Nephron (organoid): ENCODE measurements at regions not wholly inside any gene's neighbourhood (a gene's known extent, or its start where the extent isn't known, plus 50 kb on each side); places are given as distances from the start of the nearest gene placed in this dataset.

ENCODE experiments used
- H3K27ac Mint-ChIP-seq, 3 experiments: 2 replicates each; pipeline ENCODE4 v1.8.0; 2020; ENCODE audit warnings: mixed read lengths in 3 of 3, mild to moderate bottlenecking in 2 of 3, moderate library complexity in 1 of 3
- H3K27me3 Mint-ChIP-seq: 2 replicates; pipeline ENCODE4 v1.8.0; 2021; ENCODE audit warnings: low read depth, mild to moderate bottlenecking, moderate library complexity, mixed read lengths
- H3K36me3 Mint-ChIP-seq: 2 replicates; pipeline ENCODE4 v1.8.0; 2020; ENCODE audit warnings: low read depth, mixed read lengths
- H3K4me1 Mint-ChIP-seq: 2 replicates; pipeline ENCODE4 v1.8.0; 2020; ENCODE audit warnings: mixed read lengths
- H3K4me3 Mint-ChIP-seq, 3 experiments: 2 replicates each; pipeline ENCODE4 v1.8.0; 2020; ENCODE audit warnings: mild to moderate bottlenecking in 3 of 3, mixed read lengths in 3 of 3, moderate library complexity in 2 of 3
- H3K9me3 Mint-ChIP-seq: 2 replicates; pipeline ENCODE4 v1.8.0; 2020; ENCODE audit warnings: mixed read lengths
- TF ChIP-seq, protein P1 (sequence below), 3 experiments: fragments of 200-600 bp; sonication (generic); IDR thresholded peaks; one replicate each; pipeline ENCODE4 v1.5.0; 2021; ENCODE audit warnings: antibody characterized with exemption in 3 of 3; ENCODE audit not compliant: unreplicated experiment in 3 of 3

DNA sequence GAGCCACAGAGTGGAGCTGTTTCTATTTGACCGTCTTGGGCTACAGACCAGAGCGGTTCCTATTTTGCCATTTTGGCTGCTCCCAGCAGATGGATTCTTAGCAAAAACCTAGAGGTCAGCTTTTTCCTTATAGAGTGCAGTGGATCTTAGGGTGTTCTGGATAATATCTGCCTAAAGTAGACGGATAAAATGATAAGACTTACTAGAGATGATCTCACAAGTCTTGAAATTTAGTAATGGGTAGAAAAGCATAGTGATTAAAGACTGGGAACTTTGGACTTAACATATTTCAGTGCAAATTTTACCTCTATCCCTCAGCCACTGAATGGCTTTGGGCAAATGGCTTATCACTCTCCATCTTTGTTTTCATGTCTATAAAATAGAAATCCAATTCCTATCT lies 439.8 kb downstream of the ADGRL2 start:
- Mint-ChIP-seq H3K4me1 (no peaks in the 10 kb centered on the region), H3K27ac (no peak overlapping the region), H3K9me3 (peaks cover 45% of the 10 kb centered on the region), H3K4me3 (no peak overlapping the region), H3K27me3 (no peaks in the 10 kb centered on the region), H3K36me3 (peaks cover 11% of the 10 kb centered on the region)
- TF ChIP-seq, protein P1, sequence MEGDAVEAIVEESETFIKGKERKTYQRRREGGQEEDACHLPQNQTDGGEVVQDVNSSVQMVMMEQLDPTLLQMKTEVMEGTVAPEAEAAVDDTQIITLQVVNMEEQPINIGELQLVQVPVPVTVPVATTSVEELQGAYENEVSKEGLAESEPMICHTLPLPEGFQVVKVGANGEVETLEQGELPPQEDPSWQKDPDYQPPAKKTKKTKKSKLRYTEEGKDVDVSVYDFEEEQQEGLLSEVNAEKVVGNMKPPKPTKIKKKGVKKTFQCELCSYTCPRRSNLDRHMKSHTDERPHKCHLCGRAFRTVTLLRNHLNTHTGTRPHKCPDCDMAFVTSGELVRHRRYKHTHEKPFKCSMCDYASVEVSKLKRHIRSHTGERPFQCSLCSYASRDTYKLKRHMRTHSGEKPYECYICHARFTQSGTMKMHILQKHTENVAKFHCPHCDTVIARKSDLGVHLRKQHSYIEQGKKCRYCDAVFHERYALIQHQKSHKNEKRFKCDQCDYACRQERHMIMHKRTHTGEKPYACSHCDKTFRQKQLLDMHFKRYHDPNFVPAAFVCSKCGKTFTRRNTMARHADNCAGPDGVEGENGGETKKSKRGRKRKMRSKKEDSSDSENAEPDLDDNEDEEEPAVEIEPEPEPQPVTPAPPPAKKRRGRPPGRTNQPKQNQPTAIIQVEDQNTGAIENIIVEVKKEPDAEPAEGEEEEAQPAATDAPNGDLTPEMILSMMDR (IDR thresholded peaks at IDR 0.05; ENCODE audit: unreplicated experiment in 3 of 3), result no peak

DNA sequence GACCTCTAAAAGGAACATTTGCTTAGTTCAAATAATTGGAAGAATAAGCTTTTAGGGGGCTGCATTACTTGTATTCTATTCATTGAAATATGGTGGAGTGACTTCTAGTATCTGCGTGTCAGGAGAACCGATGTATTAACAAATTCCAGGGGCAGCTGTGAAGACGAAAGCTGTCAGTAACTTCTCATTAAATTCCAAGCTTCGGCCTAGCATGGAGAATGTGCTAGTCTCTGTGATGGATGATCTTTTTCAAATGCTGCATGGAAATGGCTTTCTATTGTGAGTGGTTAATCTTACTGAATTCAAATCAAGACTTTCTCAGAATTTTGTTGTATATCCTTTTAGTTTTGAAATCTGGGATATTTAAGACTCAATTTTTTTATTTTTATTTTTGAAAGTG lies 429.9 kb downstream of the ADGRL2 start:
- Mint-ChIP-seq H3K4me3 (no peak overlapping the region), H3K36me3 (peaks cover 1% of the 10 kb centered on the region), H3K4me1 (peaks cover 25% of the 10 kb centered on the region), H3K9me3 (peaks cover 11% of the 10 kb centered on the region), H3K27ac (no peak overlapping the region), H3K27me3 (no peaks in the 10 kb centered on the region)
- TF ChIP-seq, protein P1 (IDR thresholded peaks at IDR 0.05; ENCODE audit: unreplicated experiment in 3 of 3), result no peak

DNA sequence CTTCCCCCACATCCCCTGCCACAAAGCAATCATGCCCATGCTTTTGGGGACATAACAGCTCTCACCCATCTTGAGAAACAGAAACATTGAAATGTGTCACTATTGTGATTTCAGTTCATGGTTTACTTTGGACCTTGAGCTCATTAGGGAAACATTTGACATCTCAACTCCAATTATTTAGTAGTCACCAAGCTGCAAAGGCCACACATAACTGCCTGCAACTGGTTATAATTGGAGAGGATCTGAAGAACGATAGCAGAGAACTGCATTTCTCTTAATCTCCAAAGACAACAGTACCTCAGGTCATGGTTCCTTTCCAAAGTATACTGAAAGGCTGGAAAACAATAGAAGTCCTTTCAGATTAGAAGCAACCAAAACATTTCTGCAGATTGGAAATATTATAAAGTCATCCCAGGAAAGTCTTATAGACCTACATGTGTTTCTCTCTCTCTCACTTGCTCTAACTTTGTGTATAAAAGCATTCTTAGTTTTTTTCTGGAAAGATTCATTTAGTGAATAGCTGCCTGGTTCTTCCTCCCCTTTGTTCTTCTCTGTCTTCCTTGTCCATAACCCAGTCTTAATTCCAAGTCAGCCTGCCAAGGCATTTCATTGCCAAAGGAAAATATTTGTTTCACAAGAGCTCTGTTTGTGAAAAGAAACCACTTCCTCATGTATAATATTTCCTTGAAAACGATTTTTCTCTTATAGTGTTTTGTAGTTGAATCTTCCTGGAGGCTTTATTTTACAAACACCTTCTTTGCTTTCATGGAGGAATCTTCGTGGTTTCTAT lies 426.8 kb downstream of the ADGRL2 start:
- Mint-ChIP-seq H3K36me3 (no peaks in the 10 kb centered on the region), H3K4me1 (peaks cover 32% of the 10 kb centered on the region), H3K27ac (peak overlapping the region; percentile 6 to 96 (median 94)), H3K9me3 (no peaks in the 10 kb centered on the region), H3K27me3 (no peaks in the 10 kb centered on the region), H3K4me3 (no peak overlapping the region)
- TF ChIP-seq, protein P1 (IDR thresholded peaks at IDR 0.05; ENCODE audit: unreplicated experiment in 3 of 3), result no peak

DNA sequence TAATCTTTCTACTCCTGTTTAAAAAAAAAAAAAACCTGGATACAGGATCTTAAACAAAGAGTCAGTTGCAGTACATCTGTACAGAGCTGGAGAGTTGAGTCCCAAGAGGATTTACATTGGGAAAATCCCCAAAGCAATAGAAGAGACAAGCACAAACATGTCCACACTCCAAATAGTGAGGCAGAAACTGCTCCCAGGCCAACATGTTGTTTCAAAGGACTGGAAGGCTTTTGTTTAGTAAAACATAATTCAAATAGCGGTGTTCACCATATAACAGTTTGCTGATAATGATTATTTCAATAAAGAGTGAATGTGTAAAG lies 425.4 kb downstream of the ADGRL2 start:
- TF ChIP-seq, protein P1 (IDR thresholded peaks at IDR 0.05; ENCODE audit: unreplicated experiment in 3 of 3), result no peak
- Mint-ChIP-seq H3K27me3 (no peaks in the 10 kb centered on the region), H3K27ac (peak overlapping the region; percentile 62 to 94 (median 90)), H3K9me3 (no peaks in the 10 kb centered on the region), H3K4me3 (no peak overlapping the region), H3K4me1 (peaks cover 32% of the 10 kb centered on the region), H3K36me3 (no peaks in the 10 kb centered on the region)

DNA sequence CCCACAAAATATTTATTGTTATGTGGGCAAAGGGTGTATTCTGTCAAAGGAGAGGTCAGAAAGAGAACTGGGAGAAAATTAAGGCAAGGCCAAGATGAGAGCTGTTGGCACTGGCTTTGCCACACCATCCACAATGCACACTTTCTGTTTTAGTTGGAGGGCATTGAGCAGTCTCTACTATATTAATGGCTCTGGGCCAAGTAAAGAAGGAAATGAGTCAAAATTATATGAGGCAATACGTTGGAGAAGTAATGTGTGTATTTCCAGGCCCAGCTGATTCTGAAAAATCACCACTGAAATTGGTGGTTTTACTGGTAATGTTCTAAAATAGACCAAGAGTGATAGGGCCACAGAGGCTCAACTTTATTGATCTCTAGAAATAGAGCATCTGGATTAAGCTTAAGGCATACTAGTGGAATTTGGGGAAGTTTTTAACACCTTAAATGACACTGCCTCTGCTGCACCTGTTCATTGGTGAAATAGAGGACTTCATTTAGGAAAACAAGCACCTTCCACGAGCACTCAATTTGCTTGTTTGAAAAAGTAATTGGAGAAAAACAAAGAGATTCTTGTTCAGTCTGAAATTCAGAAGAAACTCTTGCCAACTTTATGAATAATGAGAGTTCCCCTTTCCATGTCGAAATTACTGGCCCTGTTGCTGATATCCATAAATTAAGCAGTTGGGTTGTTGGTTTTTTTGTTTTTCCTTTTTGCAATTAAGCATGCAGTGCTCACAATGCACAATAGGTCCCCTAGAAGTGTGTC lies 424.9 kb downstream of the ADGRL2 start:
- H3K9me3 Mint-ChIP-seq, result no peaks in the 10 kb centered on the region
- H3K4me1 Mint-ChIP-seq, result peaks cover 32% of the 10 kb centered on the region
- no peak overlapping the region for H3K4me3 Mint-ChIP-seq
- TF ChIP-seq, protein P1 (IDR thresholded peaks at IDR 0.05; ENCODE audit: unreplicated experiment in 3 of 3), result no peak
- H3K27me3 Mint-ChIP-seq, result no peaks in the 10 kb centered on the region
- H3K27ac Mint-ChIP-seq, result peak overlapping the region; percentile 62 to 94 (median 90)
- H3K36me3 Mint-ChIP-seq, result no peaks in the 10 kb centered on the region
